ENCODE measurements at regions not wholly inside any gene's neighbourhood (a gene's known extent, or its start where the extent isn't known, plus 50 kb on each side); places are given as distances from the start of the nearest gene placed in this dataset.

DNA sequence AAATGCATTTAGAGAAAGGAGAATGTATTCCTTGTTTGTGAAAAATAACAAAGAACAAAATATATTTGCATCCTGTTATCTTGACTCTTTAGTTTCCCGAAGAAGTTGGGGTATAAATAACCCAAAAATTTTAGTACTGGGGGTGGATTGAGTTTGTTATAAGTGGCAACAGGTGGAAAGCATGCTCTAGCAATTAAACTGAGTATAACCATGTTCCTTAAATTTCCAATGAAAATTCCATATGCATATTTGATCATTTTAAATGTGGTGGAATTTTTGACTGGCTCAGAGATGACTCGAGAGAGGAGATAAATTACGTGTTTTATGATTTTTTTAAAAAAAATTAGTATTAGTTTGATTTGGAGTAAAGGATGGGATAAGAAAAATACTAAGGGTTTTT lies 348.9 kb downstream of the TGFB2 start:
- TF ChIP-seq, protein P1, sequence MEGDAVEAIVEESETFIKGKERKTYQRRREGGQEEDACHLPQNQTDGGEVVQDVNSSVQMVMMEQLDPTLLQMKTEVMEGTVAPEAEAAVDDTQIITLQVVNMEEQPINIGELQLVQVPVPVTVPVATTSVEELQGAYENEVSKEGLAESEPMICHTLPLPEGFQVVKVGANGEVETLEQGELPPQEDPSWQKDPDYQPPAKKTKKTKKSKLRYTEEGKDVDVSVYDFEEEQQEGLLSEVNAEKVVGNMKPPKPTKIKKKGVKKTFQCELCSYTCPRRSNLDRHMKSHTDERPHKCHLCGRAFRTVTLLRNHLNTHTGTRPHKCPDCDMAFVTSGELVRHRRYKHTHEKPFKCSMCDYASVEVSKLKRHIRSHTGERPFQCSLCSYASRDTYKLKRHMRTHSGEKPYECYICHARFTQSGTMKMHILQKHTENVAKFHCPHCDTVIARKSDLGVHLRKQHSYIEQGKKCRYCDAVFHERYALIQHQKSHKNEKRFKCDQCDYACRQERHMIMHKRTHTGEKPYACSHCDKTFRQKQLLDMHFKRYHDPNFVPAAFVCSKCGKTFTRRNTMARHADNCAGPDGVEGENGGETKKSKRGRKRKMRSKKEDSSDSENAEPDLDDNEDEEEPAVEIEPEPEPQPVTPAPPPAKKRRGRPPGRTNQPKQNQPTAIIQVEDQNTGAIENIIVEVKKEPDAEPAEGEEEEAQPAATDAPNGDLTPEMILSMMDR (IDR thresholded peaks at IDR 0.05), result no peak
- TF ChIP-seq EP300 (IDR thresholded peaks at IDR 0.05) (no peak), POLR2AphosphoS5 (IDR thresholded peaks at IDR 0.05) (no peak), POLR2A (IDR thresholded peaks at IDR 0.05) (no peak)

Data from upper lobe of left lung (tissue), 4 donors.